RWPE2 (cell line): ENCODE measurements at regions not wholly inside any gene's neighbourhood (a gene's known extent, or its start where the extent isn't known, plus 50 kb on each side); places are given as distances from the start of the nearest gene placed in this dataset.
"Not testable (repeated sequence)": the region's sequence is repeated elsewhere in the genome, so short reads cannot be mapped to it uniquely, and the experiment has no call there.

Experiments
- ATAC-seq: fragments of 200-7000 bp; cut with Tn5 transposase; 3 replicates; pipeline ENCODE4 v1.9.1; 2021; ENCODE audit warnings: low read depth
- DNase-seq: peaks from one replicate; pipeline ENCODE4 v3.0.0-alpha.2; 2020; ENCODE audit warnings: low spot score
- H3K27ac ChIP-seq: fragments of 450-650 bp; 2 replicates; pipeline ENCODE4 v1.5.1; 2017; ENCODE audit warnings: mild to moderate bottlenecking; ENCODE audit not compliant: poor library complexity, severe bottlenecking
- H3K27me3 ChIP-seq: fragments of 250-450 bp; sonication (Bioruptor Pico); 2 replicates; pipeline ENCODE4 v1.5.1; 2021; ENCODE audit warnings: mild to moderate bottlenecking, moderate library complexity; ENCODE audit not compliant: insufficient read depth, poor library complexity, severe bottlenecking
- H3K36me3 ChIP-seq: fragments of 250-450 bp; sonication (Bioruptor Pico); 2 replicates; pipeline ENCODE4 v1.5.1; 2020; ENCODE audit warnings: low read depth, mild to moderate bottlenecking, moderate library complexity
- H3K4me1 ChIP-seq: fragments of 250-450 bp; sonication (Bioruptor Pico); 2 replicates; pipeline ENCODE4 v1.5.1; 2021; ENCODE audit warnings: mild to moderate bottlenecking, moderate library complexity; ENCODE audit not compliant: insufficient read depth, poor library complexity, severe bottlenecking
- H3K4me3 ChIP-seq: fragments of 250-450 bp; sonication (Bioruptor Pico); 2 replicates; pipeline ENCODE4 v1.5.1; 2021; ENCODE audit warnings: mild to moderate bottlenecking, moderate library complexity; ENCODE audit not compliant: severe bottlenecking
- H3K9me3 ChIP-seq: fragments of 250-450 bp; sonication (Bioruptor Pico); 2 replicates; pipeline ENCODE4 v1.5.1; 2021; ENCODE audit warnings: mild to moderate bottlenecking, moderate library complexity; ENCODE audit not compliant: severe bottlenecking
- TF ChIP-seq, protein P1 (sequence below): fragments of 450-650 bp; IDR thresholded peaks from one replicate; pipeline ENCODE4 v1.5.1; 2017; ENCODE audit warnings: mild to moderate bottlenecking, moderate library complexity; ENCODE audit not compliant: poor library complexity, severe bottlenecking

DNA sequence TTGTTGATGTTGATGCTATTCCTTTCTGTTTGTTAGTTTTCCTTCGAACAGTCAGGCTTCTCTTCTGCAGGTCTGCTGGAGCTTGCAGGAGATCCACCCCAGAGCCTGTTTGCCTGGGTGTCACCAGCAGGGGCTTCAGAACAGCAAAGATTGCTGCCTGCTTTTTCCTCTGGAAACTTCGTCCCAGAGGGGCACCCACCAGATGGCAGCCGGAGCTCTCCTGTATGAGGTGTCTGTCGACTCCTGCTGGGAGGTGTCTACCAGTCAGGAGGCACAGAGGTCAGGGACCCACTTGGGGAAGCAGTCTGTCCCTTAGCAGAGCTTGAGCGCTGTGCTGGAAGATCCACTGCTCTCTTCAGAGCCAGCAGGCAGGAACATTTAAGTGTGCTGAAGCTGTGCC lies 303.2 kb downstream of the ZIC1 start:
- H3K9me3 ChIP-seq = no peaks in the 10 kb centered on the region
- no peaks in the 10 kb centered on the region for H3K36me3 ChIP-seq
- no peak overlapping the region for H3K27ac ChIP-seq
- DNase-seq = no peak
- no peak for ATAC-seq
- H3K4me1 ChIP-seq = no peaks in the 10 kb centered on the region
- no peak overlapping the region for H3K4me3 ChIP-seq
- H3K27me3 ChIP-seq = peaks cover 3% of the 10 kb centered on the region
- TF ChIP-seq, protein P1, sequence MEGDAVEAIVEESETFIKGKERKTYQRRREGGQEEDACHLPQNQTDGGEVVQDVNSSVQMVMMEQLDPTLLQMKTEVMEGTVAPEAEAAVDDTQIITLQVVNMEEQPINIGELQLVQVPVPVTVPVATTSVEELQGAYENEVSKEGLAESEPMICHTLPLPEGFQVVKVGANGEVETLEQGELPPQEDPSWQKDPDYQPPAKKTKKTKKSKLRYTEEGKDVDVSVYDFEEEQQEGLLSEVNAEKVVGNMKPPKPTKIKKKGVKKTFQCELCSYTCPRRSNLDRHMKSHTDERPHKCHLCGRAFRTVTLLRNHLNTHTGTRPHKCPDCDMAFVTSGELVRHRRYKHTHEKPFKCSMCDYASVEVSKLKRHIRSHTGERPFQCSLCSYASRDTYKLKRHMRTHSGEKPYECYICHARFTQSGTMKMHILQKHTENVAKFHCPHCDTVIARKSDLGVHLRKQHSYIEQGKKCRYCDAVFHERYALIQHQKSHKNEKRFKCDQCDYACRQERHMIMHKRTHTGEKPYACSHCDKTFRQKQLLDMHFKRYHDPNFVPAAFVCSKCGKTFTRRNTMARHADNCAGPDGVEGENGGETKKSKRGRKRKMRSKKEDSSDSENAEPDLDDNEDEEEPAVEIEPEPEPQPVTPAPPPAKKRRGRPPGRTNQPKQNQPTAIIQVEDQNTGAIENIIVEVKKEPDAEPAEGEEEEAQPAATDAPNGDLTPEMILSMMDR = no peak

- H3K27me3 ChIP-seq, ATAC-seq, H3K9me3 ChIP-seq, H3K36me3 ChIP-seq, DNase-seq, H3K4me3 ChIP-seq, H3K27ac ChIP-seq, H3K4me1 ChIP-seq: not testable (repeated sequence)
Observed at GRCh38 chr3:147712758-147713157, 303.6 kb downstream of the ZIC1 start.

- H3K9me3 ChIP-seq = no peaks in the 10 kb centered on the region
- H3K36me3 ChIP-seq = no peaks in the 10 kb centered on the region
- no peak for ATAC-seq
- H3K4me3 ChIP-seq = no peak overlapping the region
- H3K4me1 ChIP-seq = no peaks in the 10 kb centered on the region
- H3K27me3 ChIP-seq = peaks cover 3% of the 10 kb centered on the region
- no peak for DNase-seq
- H3K27ac ChIP-seq = no peak overlapping the region
- TF ChIP-seq, protein P1 = no peak
Observed at GRCh38 chr3:147713234-147714133, 304.3 kb downstream of the ZIC1 start.

DNA sequence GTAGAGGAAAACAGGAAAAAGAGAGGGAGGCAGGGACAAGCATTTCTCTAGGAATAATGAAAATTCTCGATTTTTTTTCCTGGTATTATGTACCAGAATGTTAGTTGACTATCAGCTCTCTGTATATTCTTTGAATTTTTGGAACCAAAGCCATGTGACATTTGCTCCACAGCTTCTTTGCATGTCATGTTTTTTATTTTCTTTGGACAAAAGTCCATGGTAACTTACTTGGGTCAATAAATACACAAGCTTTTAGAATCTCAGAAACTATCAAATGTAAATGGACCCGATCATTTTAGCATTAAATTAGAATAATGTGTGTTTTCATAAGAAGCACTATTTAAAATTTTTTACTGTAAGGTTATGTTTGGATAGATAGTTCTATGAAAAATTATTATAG lies 320.5 kb downstream of the ZIC1 start:
- no peaks in the 10 kb centered on the region for H3K27me3 ChIP-seq
- ATAC-seq = no peak

GRCh38 chr3:147730284-147730683 lies 321.1 kb downstream of the ZIC1 start:
- H3K9me3 ChIP-seq = no peaks in the 10 kb centered on the region
- TF ChIP-seq, protein P1 = no peak
- H3K4me1 ChIP-seq = no peaks in the 10 kb centered on the region
- ATAC-seq = no peak
- DNase-seq = no peak
- H3K4me3 ChIP-seq = no peak overlapping the region
- no peak overlapping the region for H3K27ac ChIP-seq
- no peaks in the 10 kb centered on the region for H3K36me3 ChIP-seq
- H3K27me3 ChIP-seq = no peaks in the 10 kb centered on the region

More for the DNA sequence above, 320.5 kb downstream of the ZIC1 start:
- DNase-seq = no peak
- H3K36me3 ChIP-seq = no peaks in the 10 kb centered on the region
- no peak overlapping the region for H3K27ac ChIP-seq
- H3K4me3 ChIP-seq = no peak overlapping the region
- TF ChIP-seq, protein P1 = no peak
- no peaks in the 10 kb centered on the region for H3K4me1 ChIP-seq
- H3K9me3 ChIP-seq = no peaks in the 10 kb centered on the region
